ENCODE measurements at regions not wholly inside any gene's neighbourhood (a gene's known extent, or its start where the extent isn't known, plus 50 kb on each side); places are given as distances from the start of the nearest gene placed in this dataset.

DNA sequence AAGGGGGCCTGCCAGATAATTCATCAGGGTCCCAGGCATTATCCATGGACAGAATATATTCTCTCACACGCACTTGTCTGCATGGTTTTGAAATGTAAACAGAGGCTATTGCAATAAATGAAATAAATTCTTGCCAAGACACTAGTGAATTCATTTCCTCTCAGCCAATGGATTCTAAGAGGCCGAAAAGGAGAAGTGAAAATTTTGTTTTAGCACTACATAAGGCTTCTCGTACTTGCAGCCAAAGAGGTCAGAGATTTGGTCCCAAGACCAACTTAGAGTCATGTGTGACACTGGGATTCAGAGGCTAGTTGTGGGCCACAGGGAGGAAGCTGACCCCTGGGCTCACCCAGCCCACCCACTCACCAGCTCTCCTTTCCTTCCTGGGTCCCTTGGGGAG, 184.1 kb upstream of the GLI2 start:
- Histone ChIP-seq H3K36me3 (ENCODE audit: insufficient read depth, low read length) (no peaks in the 10 kb centered on the region), H3K9me3 (ENCODE audit: control insufficient read depth, insufficient read depth, low read length) (no peaks in the 10 kb centered on the region), H3K4me1 (ENCODE audit: insufficient read depth, low read length) (no peaks in the 10 kb centered on the region), H3K9ac (ENCODE audit: low read depth, low read length) (no peak overlapping the region)

DNA sequence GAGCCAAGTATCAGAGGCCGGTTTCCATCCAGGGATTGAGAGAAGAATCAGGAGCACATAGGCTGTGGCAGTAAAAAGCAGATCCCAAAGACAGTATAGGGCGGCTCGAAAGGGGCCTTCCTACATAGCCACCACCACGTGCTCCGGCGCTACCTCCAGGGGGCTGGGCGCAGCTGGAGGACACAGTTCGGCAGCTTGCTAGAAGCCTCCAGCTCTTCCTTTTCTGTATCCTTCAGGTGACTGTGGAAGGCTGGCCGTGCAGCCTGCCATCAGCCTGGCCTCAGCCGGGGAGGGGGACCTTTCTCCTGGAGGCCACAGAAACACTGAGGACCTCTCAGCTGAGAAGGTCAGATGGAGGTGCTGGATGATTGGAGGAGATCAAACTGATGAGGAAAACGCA, 183.6 kb upstream of the GLI2 start:
- Histone ChIP-seq H3K36me3 (ENCODE audit: insufficient read depth, low read length) (no peaks in the 10 kb centered on the region), H3K9ac (ENCODE audit: low read depth, low read length) (no peak overlapping the region), H3K9me3 (ENCODE audit: control insufficient read depth, insufficient read depth, low read length) (no peaks in the 10 kb centered on the region), H3K4me1 (ENCODE audit: insufficient read depth, low read length) (no peaks in the 10 kb centered on the region)

DNA sequence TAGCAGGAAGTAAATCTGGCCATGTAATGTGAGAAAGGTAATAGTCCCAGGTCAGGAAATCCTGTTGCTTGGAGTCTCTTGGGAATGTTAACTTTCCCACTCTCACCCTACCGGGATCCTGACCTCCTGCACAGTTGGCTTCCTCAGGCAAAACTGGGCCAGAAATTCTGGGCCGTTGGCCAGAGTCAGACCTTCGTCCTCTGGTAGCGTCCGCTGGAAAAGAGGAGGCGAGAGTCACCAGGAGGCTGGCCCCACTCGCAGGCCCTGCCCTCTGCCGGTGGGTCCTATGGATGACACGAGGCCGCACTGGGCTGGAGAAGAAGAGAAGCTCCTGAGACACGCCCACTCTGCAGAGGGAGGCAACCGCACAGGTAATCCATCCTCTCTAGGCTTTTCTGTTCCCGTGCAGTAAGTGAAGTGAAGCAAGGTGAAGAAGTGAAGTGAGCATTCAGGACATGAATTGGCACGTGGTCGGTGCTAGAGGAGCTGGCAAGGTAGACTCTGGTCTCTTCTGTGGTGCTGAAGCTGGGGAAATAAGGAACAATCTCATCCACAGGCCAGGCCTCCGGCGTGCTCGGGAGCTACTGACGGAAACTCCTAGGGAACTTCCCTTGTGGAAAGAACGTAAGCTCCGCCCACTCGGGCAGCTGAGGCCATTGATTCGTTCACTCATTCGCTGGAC, 182.7 kb upstream of the GLI2 start:
- H3K4me1 ChIP-seq (ENCODE audit: insufficient read depth, low read length), result no peaks in the 10 kb centered on the region
- peak overlapping the region; percentile 41 for H3K9ac ChIP-seq (ENCODE audit: low read depth, low read length)

DNA sequence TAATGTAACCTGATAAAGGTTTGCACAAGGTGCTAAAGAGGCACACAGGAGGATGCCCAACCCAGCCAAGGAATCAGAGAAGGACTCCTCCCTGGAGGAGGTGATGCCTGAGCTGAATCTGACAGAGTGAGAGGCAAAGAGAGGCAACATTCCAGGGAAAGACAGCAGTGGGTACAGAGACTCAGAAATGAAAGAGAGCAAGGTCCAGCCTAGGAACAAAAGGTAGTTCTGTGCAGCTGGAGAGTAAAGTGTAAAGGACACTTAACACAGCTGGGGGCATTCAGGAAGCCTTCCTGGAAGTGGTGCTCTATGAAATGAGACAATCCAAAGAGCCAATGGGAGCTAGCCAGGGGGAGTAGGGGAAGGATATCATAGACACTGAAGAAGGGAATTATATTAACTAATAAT, 181.0 kb upstream of the GLI2 start:
- Histone ChIP-seq H3K36me3 (ENCODE audit: insufficient read depth, low read length) (no peaks in the 10 kb centered on the region), H3K9me3 (ENCODE audit: control insufficient read depth, insufficient read depth, low read length) (no peaks in the 10 kb centered on the region), H3K9ac (ENCODE audit: low read depth, low read length) (no peak overlapping the region), H3K4me1 (ENCODE audit: insufficient read depth, low read length) (no peaks in the 10 kb centered on the region)

More for the DNA sequence above, 182.7 kb upstream of the GLI2 start:
- H3K9me3 ChIP-seq (ENCODE audit: control insufficient read depth, insufficient read depth, low read length), result no peaks in the 10 kb centered on the region
- no peaks in the 10 kb centered on the region for H3K36me3 ChIP-seq (ENCODE audit: insufficient read depth, low read length)

DNA sequence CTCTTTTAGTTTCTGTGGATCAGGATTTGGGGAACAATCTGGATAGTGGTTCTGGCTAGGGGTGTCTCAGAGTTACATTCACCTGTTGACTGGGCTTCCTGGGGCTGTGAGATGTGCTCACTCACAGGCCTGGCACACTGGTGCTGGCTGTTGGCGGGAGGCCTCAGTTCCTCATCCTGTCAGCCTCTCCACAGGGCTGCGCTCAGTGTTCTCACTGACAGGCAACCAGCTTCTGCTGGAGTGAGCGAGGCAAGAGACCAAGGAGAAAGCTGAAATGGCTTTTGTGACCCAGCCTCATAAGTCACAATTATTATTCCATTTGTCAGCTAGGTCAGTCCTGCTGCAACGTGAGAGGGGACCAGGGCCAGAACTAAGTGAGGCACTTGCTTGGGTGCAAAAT, 180.6 kb upstream of the GLI2 start:
- no peaks in the 10 kb centered on the region for H3K4me1 ChIP-seq (ENCODE audit: insufficient read depth, low read length)
- H3K9ac ChIP-seq (ENCODE audit: low read depth, low read length), result no peak overlapping the region
- no peaks in the 10 kb centered on the region for H3K9me3 ChIP-seq (ENCODE audit: control insufficient read depth, insufficient read depth, low read length)
- H3K36me3 ChIP-seq (ENCODE audit: insufficient read depth, low read length), result no peaks in the 10 kb centered on the region

DNA sequence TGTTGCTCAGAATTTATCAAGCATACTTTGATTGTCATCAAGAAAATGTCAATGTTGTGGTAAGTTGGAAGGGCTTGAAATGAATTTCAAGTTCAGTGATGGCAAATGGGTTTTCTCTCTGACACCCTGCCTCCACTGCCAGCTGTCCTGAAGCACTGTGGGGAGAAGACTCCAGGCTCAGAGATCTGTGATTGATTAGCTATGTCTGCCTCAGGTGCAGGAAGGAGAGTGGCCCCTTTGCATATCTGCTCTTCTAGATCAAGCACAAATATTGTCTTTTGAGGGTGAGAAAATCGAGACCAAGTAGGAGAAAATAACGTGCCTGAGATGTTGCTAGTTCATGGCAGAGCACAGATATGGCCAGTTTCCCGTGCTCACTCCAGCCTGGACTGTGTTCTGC, 178.8 kb upstream of the GLI2 start:
- no peak overlapping the region for H3K9ac ChIP-seq (ENCODE audit: low read depth, low read length)
- no peaks in the 10 kb centered on the region for H3K36me3 ChIP-seq (ENCODE audit: insufficient read depth, low read length)
- no peaks in the 10 kb centered on the region for H3K9me3 ChIP-seq (ENCODE audit: control insufficient read depth, insufficient read depth, low read length)
- H3K4me1 ChIP-seq (ENCODE audit: insufficient read depth, low read length), result no peaks in the 10 kb centered on the region

DNA sequence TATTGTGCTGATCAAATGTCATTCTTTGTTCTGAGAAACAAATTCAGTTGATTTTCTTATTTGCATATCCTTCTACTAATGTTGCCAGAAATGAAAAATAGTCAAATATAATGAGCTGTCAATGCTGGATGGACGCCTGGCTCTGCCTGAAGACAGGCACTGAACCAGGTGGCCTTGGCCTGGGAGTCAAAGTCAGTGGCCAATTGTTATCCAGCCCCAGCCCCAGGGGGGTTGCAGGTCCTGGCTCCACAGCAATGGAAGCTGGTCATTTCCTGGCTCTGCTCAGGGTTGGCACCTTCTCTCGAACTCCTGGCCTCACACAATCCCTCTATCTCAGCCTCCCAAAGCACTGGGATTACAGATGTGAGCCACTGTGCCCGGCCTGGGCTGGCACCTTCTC, 176.8 kb upstream of the GLI2 start:
- Histone ChIP-seq H3K9ac (ENCODE audit: low read depth, low read length) (no peak overlapping the region), H3K9me3 (ENCODE audit: control insufficient read depth, insufficient read depth, low read length) (no peaks in the 10 kb centered on the region)

DNA sequence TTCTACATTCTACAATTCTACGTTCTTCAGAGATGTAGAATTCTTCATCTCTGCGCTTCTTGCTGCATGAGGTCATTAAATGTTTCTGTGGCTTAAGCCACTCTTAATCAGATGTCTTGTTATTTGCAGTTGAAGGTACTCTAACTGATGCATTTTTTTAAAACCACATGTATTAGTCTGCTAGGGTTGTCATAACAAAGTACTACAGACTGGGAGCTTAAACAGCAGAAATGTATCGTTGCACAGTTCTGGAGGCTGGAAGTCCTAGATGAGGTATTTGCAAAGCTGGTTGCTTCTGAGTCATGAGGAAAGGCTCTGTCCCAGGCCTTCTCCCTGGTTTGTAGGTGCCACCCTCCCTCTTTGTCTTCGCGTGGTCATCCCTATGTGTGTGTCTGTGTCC, 176.3 kb upstream of the GLI2 start:
- Histone ChIP-seq H3K9ac (ENCODE audit: low read depth, low read length) (no peak overlapping the region), H3K36me3 (ENCODE audit: insufficient read depth, low read length) (no peaks in the 10 kb centered on the region), H3K4me1 (ENCODE audit: insufficient read depth, low read length) (peaks cover under 1% of the 10 kb centered on the region; the same call in 1 of the 2 replicates), H3K9me3 (ENCODE audit: control insufficient read depth, insufficient read depth, low read length) (no peaks in the 10 kb centered on the region)

More for the DNA sequence above, 176.8 kb upstream of the GLI2 start:
- Histone ChIP-seq H3K36me3 (ENCODE audit: insufficient read depth, low read length) (no peaks in the 10 kb centered on the region), H3K4me1 (ENCODE audit: insufficient read depth, low read length) (no peaks in the 10 kb centered on the region)

DNA sequence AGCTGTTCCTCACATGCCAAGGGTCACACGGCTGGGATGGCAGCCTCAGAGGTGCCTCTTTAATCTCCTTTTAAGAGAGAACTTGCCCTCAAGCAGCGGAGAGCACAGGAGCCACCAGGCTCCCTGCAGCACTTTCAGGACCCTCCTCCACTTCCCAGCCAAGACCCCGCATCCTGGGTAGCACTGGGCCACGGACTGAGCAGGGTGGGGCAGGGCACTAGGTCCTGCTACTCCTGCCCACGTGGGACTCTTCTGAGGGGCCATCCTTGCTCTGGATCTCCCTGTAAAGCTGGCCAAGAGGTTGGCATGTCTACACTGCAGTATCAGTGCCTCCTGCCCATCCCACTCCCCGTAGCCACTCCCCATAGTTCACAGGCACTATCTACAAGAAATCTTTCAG, 175.3 kb upstream of the GLI2 start:
- H3K4me1 ChIP-seq (ENCODE audit: insufficient read depth, low read length), result peaks cover 5% of the 10 kb centered on the region
- H3K9me3 ChIP-seq (ENCODE audit: control insufficient read depth, insufficient read depth, low read length), result no peaks in the 10 kb centered on the region
- no peak overlapping the region for H3K9ac ChIP-seq (ENCODE audit: low read depth, low read length)
- no peaks in the 10 kb centered on the region for H3K36me3 ChIP-seq (ENCODE audit: insufficient read depth, low read length)

DNA sequence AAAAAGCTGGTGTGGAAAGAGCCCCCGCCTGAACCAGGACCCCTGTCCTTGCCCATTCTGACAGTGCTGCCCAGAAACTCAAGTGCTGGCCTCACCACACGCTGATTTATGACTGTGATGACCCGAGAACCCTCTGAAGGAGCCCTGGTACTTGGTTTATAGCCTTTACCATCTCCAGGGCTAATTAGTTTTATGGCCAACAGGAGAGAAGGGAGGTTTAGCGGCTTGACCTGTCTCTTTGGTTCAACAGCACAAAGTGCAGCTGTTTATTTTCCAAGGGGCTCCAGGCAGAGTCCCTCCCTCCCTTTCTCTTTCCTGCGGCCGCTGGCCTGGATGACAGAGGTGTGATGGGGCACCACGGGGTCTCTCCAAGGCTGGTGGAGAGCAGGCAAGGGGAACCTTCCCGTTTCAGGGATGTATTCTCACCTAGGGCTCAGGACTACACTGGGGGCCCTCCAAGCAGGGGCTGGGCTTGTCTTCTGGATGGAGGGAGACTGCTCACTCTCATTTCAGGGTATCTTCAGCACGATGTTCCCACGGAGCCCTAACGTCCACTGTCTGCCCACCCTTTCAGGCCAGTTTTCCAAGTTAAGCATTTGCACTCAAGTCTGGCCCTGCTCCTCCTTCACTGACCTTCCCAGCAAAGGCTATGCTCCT, 174.2 kb upstream of the GLI2 start:
- Histone ChIP-seq H3K9me3 (ENCODE audit: control insufficient read depth, insufficient read depth, low read length) (no peaks in the 10 kb centered on the region), H3K4me1 (ENCODE audit: insufficient read depth, low read length) (peaks cover 5% of the 10 kb centered on the region), H3K9ac (ENCODE audit: low read depth, low read length) (no peak overlapping the region), H3K36me3 (ENCODE audit: insufficient read depth, low read length) (no peaks in the 10 kb centered on the region)

DNA sequence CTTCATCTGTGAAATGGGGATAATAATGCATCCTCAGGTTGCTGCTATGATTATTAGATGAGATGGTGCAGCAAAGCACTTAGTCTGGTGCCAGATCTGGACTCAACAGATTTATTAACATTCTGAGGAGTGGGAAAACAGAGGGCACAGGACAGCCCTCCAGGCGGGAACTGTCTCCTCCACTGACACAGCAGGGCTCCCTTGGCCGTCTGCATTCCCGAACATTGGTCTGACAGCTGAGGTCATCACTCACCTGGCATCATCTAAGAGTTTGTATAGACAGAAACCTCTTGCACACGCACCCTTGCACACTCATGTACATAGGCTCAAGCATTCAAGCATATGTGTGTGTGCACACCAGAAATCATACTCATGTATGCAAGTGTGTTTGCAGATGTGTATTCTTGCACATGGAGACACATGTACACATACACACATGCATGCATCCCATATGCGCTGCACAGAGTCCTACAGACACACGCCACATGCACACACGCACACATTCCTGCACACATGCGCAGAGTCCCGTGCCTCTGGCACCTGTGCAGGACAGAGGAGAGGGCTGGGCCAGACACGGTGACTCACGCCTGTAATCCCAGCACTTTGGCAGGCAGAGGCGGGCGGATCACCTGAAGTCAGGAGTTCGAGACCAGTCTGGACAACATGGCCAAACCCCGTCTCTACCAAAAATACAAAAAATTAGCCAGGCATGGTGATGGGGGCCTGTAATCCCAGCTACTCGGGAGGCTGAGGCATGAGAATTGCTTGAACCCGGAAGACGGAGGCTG, 173.3 kb upstream of the GLI2 start:
- Histone ChIP-seq H3K9me3 (ENCODE audit: control insufficient read depth, insufficient read depth, low read length) (no peaks in the 10 kb centered on the region), H3K4me1 (ENCODE audit: insufficient read depth, low read length) (peaks cover 5% of the 10 kb centered on the region), H3K36me3 (ENCODE audit: insufficient read depth, low read length) (no peaks in the 10 kb centered on the region), H3K9ac (ENCODE audit: low read depth, low read length) (no peak overlapping the region)

DNA sequence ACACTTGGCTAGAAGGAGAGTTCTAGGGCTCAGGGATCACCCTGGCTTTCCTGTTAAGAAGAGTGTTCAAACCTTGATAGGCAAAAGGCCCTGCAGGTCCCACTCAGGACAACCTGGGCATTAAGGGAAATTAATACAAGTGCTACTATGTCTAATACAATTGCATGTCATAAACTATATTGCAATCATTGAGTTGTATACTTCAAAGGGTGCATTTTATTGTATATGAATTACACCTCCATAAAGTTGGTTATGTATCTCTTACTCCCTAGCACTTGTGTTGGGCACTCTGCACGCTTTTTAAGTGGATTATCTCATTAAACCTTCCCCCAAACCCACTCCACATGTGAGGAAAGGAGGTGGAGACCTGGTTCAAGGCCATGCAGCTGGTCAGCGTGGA, 172.1 kb upstream of the GLI2 start:
- Histone ChIP-seq H3K9ac (ENCODE audit: low read depth, low read length) (no peak overlapping the region), H3K36me3 (ENCODE audit: insufficient read depth, low read length) (no peaks in the 10 kb centered on the region), H3K4me1 (ENCODE audit: insufficient read depth, low read length) (peaks cover 5% of the 10 kb centered on the region), H3K9me3 (ENCODE audit: control insufficient read depth, insufficient read depth, low read length) (no peaks in the 10 kb centered on the region)

DNA sequence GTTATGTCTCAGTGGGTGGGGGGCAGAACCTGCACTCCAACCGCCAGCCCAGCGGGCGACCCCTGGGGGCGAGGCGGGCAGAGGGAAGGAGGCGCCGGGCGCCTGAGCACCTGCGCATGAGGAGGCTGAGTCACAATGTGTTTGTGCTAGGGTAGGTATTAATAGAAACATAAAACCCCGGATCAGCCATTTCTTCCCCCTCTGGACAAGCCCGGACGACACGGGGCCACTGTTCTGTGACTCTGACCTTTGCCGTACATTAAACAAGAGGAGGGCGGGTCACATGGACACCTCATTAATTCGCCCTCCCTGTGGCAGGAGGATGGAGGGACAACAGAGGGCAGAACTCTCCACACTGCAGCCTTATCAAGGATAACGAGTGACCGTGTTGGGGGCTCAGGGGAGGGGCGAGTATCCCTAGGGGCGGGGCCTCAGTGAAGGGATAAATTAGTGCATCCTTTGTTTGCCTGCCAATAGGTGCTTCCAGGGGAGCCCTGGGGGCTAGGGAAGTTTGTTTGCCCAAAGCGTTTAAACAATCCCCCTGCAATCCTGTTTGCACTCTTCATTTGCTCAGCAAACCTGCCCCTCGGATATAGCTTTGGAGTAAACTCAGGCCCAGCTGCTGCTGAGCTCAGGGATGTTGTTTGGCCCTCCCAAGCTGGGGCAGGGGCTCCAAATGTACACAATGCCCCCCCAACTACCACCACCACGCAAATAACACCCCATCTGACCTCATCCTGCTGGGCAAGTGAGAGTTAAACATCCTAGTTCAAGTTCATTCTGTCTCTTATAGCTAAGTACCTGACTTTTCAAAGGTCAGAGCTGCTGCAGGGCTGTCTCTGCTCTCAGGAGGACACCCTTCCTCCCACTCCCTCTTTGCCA, 171.2 kb upstream of the GLI2 start:
- Histone ChIP-seq H3K9me3 (ENCODE audit: control insufficient read depth, insufficient read depth, low read length) (no peaks in the 10 kb centered on the region), H3K4me1 (ENCODE audit: insufficient read depth, low read length) (peaks cover 5% of the 10 kb centered on the region), H3K36me3 (ENCODE audit: insufficient read depth, low read length) (no peaks in the 10 kb centered on the region), H3K9ac (ENCODE audit: low read depth, low read length) (no peak overlapping the region)

DNA sequence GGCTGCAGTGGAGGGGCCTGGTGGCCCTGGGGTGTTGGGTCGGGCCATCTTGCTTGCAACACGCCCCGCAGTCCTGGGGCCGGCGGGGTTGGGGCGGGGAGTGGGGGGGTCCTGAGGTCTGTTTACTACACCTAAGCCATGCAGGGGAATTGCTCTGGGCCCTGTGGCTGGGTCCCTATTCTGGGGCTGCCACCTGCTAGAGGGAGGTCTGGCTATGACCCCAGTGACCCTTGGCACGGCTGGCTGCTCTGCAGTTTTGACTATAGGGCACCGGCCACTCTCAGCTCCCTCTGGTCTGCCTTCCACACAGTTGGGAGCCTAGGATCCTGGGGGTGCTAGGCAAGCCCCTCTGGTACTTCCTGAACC, 170.6 kb upstream of the GLI2 start:
- no peaks in the 10 kb centered on the region for H3K36me3 ChIP-seq (ENCODE audit: insufficient read depth, low read length)
- H3K9ac ChIP-seq (ENCODE audit: low read depth, low read length), result no peak overlapping the region
- H3K4me1 ChIP-seq (ENCODE audit: insufficient read depth, low read length), result peaks cover 5% of the 10 kb centered on the region
- H3K9me3 ChIP-seq (ENCODE audit: control insufficient read depth, insufficient read depth, low read length), result no peaks in the 10 kb centered on the region
